Iris pigment epithelial cell (primary cell): ENCODE measurements at regions not wholly inside any gene's neighbourhood (a gene's known extent, or its start where the extent isn't known, plus 50 kb on each side); places are given as distances from the start of the nearest gene placed in this dataset.

Experiments
- DNase-seq: peaks from one replicate; pipeline ENCODE4 v3.0.0-alpha.2; 2011; ENCODE audit warnings: low read depth

- DNase-seq: no peak
These were observed 223.7 kb upstream of the AJAP1 start for GRCh38 chr1:4430406-4431365.

DNA sequence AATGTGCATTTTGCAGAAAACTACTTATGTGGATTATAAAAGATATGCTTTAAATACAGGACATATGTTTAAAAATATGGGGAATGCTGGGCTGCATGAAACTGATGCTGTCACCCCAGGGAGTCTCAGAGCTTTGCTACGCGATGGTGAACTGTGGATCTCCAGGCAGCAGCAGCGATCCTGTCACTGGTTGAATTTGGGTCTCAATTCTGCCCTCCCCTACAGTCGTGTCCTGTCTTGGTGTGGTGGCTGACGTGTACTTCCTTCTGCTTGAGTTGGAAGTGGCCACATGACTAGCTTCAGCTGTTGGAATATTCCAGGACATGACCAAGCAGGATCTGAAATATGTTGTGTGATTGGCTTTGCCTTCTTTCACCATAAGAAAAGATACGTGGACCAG, 222.9 kb upstream of the AJAP1 start:
- no peak for DNase-seq

DNA sequence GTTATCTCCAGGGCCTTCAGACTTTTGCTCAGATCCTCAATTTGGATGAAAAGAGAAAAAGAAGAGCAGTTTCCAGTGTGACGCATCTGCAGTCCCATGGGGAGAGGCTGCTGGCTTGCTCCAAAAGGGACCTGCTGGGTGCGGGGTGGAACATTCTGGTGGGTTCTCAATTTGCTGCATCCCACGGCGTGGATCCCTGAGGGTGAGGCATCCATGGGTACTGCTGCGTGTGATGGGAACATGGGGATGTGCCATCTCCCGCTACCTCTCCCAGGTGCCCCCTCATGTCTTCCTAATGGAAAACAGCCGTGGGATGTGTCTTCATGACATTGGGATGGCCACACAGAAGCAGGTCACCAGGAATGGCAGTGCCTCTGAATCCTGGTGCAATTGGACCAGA, 221.3 kb upstream of the AJAP1 start:
- DNase-seq: no peak

- DNase-seq: no peak
These were observed 210.3 kb upstream of the AJAP1 start for GRCh38 chr1:4444086-4444485.

DNA sequence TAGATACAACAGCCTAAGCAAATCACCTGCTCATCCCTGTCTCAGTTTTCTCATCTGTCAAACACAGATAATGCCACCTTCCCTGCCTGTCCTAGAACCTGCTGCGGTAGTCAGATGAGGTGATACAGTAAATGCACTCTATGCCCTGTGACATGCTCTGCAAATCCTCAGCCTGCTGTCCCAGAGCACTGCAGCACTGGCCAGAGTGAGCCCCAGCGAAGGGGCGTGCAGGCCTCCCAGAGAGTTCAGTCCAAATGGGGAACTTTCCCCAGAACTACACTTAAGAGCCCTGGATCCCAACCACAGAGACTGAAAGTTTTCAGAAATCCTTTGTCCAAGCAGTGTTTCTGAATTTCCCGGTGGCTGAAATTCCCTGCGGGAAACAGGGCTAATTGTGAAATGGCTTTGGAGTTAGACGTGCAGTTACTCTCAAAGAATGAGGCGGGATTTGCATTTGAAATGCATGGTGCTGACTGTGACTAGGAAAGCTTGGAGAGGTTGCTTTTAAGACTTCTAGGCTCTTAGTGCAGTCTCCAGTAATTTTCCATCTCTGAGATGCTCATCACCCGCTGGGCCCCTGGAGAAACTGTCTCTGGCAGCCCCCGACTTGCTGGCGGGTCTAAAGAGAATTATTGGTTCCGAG, 206.5 kb upstream of the AJAP1 start:
- DNase-seq: no peak

DNA sequence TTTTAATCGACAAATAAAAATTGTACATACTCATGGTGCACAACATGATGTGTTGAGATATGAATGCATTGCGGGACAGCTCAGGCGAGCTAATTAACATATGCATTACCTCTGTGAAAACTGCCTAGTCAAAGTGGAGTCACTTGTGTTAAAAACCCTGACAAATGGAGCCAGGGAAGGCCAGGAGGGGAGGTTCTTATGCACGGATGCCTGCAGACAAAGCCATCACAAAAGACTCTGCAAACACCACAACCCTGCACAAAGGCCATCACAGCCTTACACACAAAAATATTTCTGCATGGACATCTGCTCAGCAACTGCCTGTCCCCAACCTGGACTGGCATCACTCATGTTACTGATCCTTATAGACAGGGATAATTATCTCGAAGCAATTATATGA, 204.4 kb upstream of the AJAP1 start:
- DNase-seq: no peak

- no peak for DNase-seq
These were observed 201.7 kb upstream of the AJAP1 start for GRCh38 chr1:4452701-4453100.

GRCh38 chr1:4460052-4460451, 194.4 kb upstream of the AJAP1 start:
- no peak for DNase-seq

DNA sequence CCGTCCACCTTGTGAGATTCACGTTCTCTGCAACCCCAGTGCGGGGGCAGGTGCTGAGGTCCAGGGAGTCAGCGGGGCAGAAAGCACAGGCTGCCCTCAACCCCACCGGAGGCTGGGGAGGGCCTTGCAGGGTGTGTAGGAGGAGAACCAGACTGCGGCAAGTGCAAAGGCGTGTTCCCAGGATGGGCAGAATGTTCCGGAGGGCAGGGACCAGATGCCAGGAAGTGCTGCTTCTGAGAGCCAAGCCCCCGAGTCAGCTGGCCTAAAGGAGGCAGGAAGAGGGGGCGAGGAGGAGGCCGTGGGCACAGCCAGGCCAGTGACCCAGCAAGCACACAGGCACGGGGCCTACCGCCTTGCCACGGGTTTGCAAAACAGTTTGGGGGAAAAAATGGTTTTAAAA, 193.8 kb upstream of the AJAP1 start:
- no peak for DNase-seq

DNA sequence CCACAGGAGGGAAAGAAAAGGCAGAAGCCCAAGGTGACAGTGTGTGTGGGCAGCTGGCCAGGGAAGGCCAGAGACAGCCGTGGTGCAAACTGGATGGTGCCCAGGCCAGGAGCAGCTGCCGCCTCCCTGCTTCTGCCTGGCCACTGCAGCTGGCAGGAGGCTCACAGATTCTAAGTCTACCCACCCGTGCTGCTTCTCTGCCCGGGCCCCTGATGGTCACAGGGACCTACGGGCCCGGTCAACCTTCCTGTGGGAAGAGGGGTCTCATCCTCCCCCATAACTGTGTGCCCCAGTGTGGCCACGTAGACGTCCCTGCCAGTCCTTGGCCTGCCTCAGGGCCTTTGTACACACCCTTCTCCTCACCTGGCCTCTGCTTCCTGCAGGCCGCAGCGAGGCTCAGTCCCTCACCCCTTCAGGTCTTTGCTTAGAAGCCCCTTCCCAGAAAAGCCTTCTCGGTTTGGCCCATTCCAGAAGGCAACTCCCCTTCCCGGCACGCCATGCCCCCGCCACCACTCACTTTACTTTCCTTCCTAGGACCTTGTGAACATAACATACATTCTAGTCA, 192.6 kb upstream of the AJAP1 start:
- DNase-seq: no peak

GRCh38 chr1:4462831-4463484, 191.5 kb upstream of the AJAP1 start:
- no peak for DNase-seq

- no peak for DNase-seq
These were observed 190.8 kb upstream of the AJAP1 start for GRCh38 chr1:4463631-4464030.

GRCh38 chr1:4464478-4464877, 189.9 kb upstream of the AJAP1 start:
- no peak for DNase-seq

- DNase-seq: no peak
These were observed 187.2 kb upstream of the AJAP1 start for GRCh38 chr1:4467241-4467640.

- no peak for DNase-seq
These were observed 186.0 kb upstream of the AJAP1 start for GRCh38 chr1:4468386-4468785.

DNA sequence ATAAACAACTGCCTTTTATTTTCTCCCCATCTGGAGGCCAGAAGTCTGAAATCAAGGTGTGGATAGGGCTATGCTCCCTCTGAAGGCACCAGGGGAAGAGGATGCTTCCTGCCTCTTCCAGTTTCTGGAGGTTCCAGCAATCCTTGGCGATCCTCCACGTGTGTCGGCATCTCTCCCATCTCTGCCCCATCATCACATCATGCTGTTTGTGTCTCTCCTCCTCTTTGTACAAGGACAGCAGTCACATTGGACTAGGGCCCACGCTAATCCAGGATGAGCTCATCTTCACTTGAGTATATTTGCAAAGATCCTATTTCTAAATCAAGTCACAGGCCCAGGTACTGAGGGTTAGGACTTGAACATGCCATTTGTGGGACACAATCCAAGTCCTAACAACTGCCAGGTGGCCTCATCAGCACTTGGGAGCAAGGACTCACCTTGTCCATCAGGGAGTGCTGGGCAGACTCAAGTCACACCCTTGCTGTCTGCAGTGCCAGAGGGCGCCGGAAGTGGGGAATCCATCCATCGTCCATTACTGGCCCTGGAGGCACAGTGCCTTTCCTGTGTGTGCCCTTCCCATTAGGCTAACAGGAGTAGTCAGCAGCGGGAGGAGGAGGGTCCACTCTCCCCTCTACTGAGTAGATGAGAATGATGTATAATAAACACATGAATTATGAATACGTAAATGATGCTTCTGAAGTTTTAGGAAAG, 185.4 kb upstream of the AJAP1 start:
- no peak for DNase-seq

DNA sequence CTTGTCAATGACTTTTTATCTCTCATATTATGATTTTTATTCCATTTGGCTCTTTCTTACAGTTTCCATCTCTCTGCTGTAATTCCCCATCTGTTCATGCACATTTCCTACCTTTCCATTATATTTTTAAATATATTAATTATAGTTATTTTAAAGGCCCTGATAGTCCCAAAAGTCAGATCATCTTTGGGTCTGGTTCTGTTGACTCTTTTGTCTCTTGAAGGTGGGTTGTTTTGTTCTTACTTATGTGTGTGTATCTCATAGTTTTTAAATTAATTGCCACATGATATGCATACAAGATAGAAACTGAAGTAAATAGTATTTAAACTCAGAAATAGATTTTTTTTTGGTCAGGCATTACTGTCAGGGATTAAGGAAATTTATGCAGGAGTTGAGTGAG, 178.0 kb upstream of the AJAP1 start:
- DNase-seq: no peak

- no peak for DNase-seq
These were observed 173.0 kb upstream of the AJAP1 start for GRCh38 chr1:4481451-4481850.

- no peak for DNase-seq
These were observed 171.9 kb upstream of the AJAP1 start for GRCh38 chr1:4482526-4482925.

DNA sequence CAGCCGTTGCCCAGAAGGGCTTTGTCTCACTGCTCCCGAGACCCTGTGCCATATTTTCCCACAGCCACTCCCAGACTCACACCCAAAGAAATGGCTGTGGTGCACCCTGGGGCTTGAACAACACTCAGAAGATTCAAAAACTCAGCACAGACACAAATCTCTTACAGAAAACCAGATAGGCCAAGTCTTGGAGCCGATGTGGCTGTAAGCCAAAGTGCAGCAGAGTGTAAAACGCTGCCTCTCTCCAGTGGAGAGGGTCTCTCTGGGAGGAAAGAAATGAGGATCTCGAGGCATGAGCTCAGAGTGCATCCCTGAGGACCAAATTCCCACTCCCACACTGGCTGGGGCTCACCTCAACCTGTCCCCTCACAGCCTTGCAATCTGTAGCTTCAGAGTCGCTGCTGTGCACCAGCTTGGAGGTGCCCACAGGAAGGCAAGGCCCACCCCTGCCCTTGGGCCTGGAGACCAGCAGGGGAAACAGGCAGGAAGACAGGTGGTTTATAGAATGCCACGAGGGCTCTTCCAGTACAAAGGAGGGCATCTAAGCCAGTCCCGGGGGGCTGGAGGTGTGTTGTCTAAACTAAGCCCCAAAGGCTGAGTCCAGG, 171.3 kb upstream of the AJAP1 start:
- no peak for DNase-seq

- DNase-seq: no peak
These were observed 169.0 kb upstream of the AJAP1 start for GRCh38 chr1:4485398-4485797.

DNA sequence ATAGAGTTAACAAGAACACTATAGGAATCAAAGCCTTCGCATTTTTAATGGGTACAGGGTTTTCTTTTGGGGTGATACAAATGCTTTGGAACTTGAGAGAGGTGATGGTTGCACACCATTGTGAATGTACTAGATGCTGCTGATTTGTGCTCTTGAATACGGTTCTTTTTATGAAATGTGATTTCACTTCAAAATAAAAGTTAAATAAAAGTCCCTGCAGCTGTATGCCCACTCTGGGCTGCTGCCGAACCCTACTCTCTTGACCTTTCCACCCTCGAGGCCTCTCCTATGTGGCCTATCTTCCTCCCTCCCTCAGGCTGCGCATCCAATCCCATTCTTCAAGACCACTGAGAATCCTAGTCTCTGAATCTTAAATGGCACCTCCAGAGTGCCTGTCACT, 168.5 kb upstream of the AJAP1 start:
- no peak for DNase-seq
